ENCODE measurements at regions not wholly inside any gene's neighbourhood (a gene's known extent, or its start where the extent isn't known, plus 50 kb on each side); places are given as distances from the start of the nearest gene placed in this dataset.

GRCh38 chr13:54373211-54373610, 1344.6 kb downstream of the OLFM4 start:
- no peak for DNase-seq (ENCODE audit: low read depth)
- no peak for TF ChIP-seq CTCF (IDR thresholded peaks at IDR 0.05; ENCODE audit: low read depth, low read length, missing control alignments)
- H3K4me3 ChIP-seq (ENCODE audit: low read depth, low read length): no peak overlapping the region

- H3K4me3 ChIP-seq (ENCODE audit: low read depth, low read length): no peak overlapping the region
- no peak for TF ChIP-seq CTCF (IDR thresholded peaks at IDR 0.05; ENCODE audit: low read depth, low read length, missing control alignments)
- DNase-seq (ENCODE audit: low read depth): no peak
Observed at GRCh38 chr13:54379461-54379860, 1350.8 kb downstream of the OLFM4 start.

GRCh38 chr13:54383604-54384003, 1355.0 kb downstream of the OLFM4 start:
- H3K4me3 ChIP-seq (ENCODE audit: low read depth, low read length): no peak overlapping the region
- DNase-seq (ENCODE audit: low read depth): no peak
- TF ChIP-seq CTCF (IDR thresholded peaks at IDR 0.05; ENCODE audit: low read depth, low read length, missing control alignments): no peak

GRCh38 chr13:54387625-54388024, 1359.0 kb downstream of the OLFM4 start:
- no peak for TF ChIP-seq CTCF (IDR thresholded peaks at IDR 0.05; ENCODE audit: low read depth, low read length, missing control alignments)
- no peak overlapping the region for H3K4me3 ChIP-seq (ENCODE audit: low read depth, low read length)
- no peak for DNase-seq (ENCODE audit: low read depth)

GRCh38 chr13:54390841-54391240, 1362.2 kb downstream of the OLFM4 start:
- TF ChIP-seq CTCF (IDR thresholded peaks at IDR 0.05; ENCODE audit: low read depth, low read length, missing control alignments): no peak
- H3K4me3 ChIP-seq (ENCODE audit: low read depth, low read length): no peak overlapping the region
- DNase-seq (ENCODE audit: low read depth): no peak

- DNase-seq (ENCODE audit: low read depth): no peak
- TF ChIP-seq CTCF (IDR thresholded peaks at IDR 0.05; ENCODE audit: low read depth, low read length, missing control alignments): no peak
- H3K4me3 ChIP-seq (ENCODE audit: low read depth, low read length): no peak overlapping the region
Observed at GRCh38 chr13:54394085-54394700, 1365.6 kb downstream of the OLFM4 start.

GRCh38 chr13:54394908-54395307, 1366.3 kb downstream of the OLFM4 start:
- H3K4me3 ChIP-seq (ENCODE audit: low read depth, low read length): no peak overlapping the region
- no peak for TF ChIP-seq CTCF (IDR thresholded peaks at IDR 0.05; ENCODE audit: low read depth, low read length, missing control alignments)
- no peak for DNase-seq (ENCODE audit: low read depth)
